Caco-2 (cell line): ENCODE measurements at regions not wholly inside any gene's neighbourhood (a gene's known extent, or its start where the extent isn't known, plus 50 kb on each side); places are given as distances from the start of the nearest gene placed in this dataset.

Source experiments
- BruUV-seq: library from RNA; stranded (reverse); fragments of 400-500 nt; replicated peaks from 2 replicates; lab custom pipeline; 2021; lab: Mats Ljungman, UMichigan
- CTCF ChIA-PET: fragments of 300-600 bp; sonication (Branson Sonifier 250); formaldehyde crosslinking; loops from one replicate; lab custom pipeline; 2022; ENCODE audit warnings: antibody characterized with exemption; lab: Charles Lee
- POLR2A ChIA-PET: fragments of 300-600 bp; sonication (Branson Sonifier 250); formaldehyde crosslinking; loops from one replicate; lab custom pipeline; 2022; ENCODE audit warnings: antibody characterized with exemption; lab: Charles Lee
- DNase-seq, 2 experiments: peaks; one replicate each; pipeline versions ENCODE4 v3.0.0 to v3.0.0-alpha.2; 2020 to 2022
- H3K27me3 ChIP-seq: replicated peaks from 2 replicates; pipeline ENCODE4 v1.6.0; 2011; ENCODE audit warnings: low read length; ENCODE audit not compliant: control insufficient read depth, insufficient read depth
- H3K36me3 ChIP-seq: 2 replicates; pipeline ENCODE4 v1.5.1; 2011; ENCODE audit warnings: low read length; ENCODE audit not compliant: control insufficient read depth, insufficient read depth
- H3K4me1 ChIP-seq: fragments of 250-450 bp; sonication (Bioruptor Pico); 2 replicates; pipeline ENCODE4 v1.5.1; 2020; ENCODE audit warnings: mild to moderate bottlenecking
- H3K4me3 ChIP-seq: 2 replicates; pipeline ENCODE4 v1.5.1; 2011; ENCODE audit warnings: low read depth, mild to moderate bottlenecking, control low read depth, low read length
- H3K9me3 ChIP-seq: fragments of 250-450 bp; sonication (Bioruptor Pico); 2 replicates; pipeline ENCODE4 v1.5.1; 2020; ENCODE audit warnings: mild to moderate bottlenecking, moderate library complexity
- H3K27ac Mint-ChIP-seq: one replicate; pipeline ENCODE4 v1.8.0; 2022; ENCODE audit warnings: mixed read lengths; ENCODE audit not compliant: unreplicated experiment
- H3K27me3 Mint-ChIP-seq: one replicate; pipeline ENCODE4 v1.8.0; 2022; ENCODE audit warnings: mixed read lengths; ENCODE audit not compliant: insufficient read depth, unreplicated experiment
- H3K36me3 Mint-ChIP-seq: one replicate; pipeline ENCODE4 v1.8.0; 2022; ENCODE audit warnings: mild to moderate bottlenecking, mixed read lengths; ENCODE audit not compliant: insufficient read depth, unreplicated experiment
- H3K4me1 Mint-ChIP-seq: one replicate; pipeline ENCODE4 v1.8.0; 2022; ENCODE audit warnings: low read depth, mixed read lengths; ENCODE audit not compliant: unreplicated experiment
- H3K4me3 Mint-ChIP-seq: one replicate; pipeline ENCODE4 v1.8.0; 2022; ENCODE audit warnings: mild to moderate bottlenecking, moderate library complexity, mixed read lengths; ENCODE audit not compliant: unreplicated experiment
- H3K9me3 Mint-ChIP-seq: one replicate; pipeline ENCODE4 v1.8.0; 2022; ENCODE audit warnings: mixed read lengths; ENCODE audit not compliant: unreplicated experiment
- CTCF ChIP-seq, 2 experiments: fragments of 200-600 bp in 1 of 2; IDR thresholded peaks; 1 replicate in 1 of 2; 2 replicates in 1 of 2; pipeline versions ENCODE4 v1.5.1 to v1.8.0; 2011 to 2022; ENCODE audit warnings: antibody characterized with exemption in 1 of 2, control low read depth in 1 of 2, inconsistent platforms in 1 of 2, low read depth in 1 of 2, low read length in 1 of 2, mild to moderate bottlenecking in 1 of 2, moderate library complexity in 1 of 2; ENCODE audit not compliant: insufficient read depth in 1 of 2, severe bottlenecking in 1 of 2, unreplicated experiment in 1 of 2
- intact Hi-C: fragments of 100-400 bp; cut with micrococcal nuclease; formaldehyde crosslinking; loops from one replicate; pipeline ENCODE4 v1.10.0; 2022; ENCODE audit not compliant: unreplicated experiment

- Mint-ChIP-seq H3K36me3 (no peaks in the 10 kb centered on the region), H3K27me3 (no peaks in the 10 kb centered on the region), H3K9me3 (no peaks in the 10 kb centered on the region), H3K4me1 (no peaks in the 10 kb centered on the region), H3K4me3 (no peak overlapping the region), H3K27ac (no peak overlapping the region)
- no peak for DNase-seq
- Histone ChIP-seq H3K4me1 (no peaks in the 10 kb centered on the region), H3K27me3 (no peaks in the 10 kb centered on the region), H3K9me3 (no peaks in the 10 kb centered on the region), H3K4me3 (no peak overlapping the region), H3K36me3 (no peaks in the 10 kb centered on the region)
- no peak for TF ChIP-seq CTCF (IDR thresholded peaks at IDR 0.05; ENCODE audit: insufficient read depth in 1 of 2, low read depth in 1 of 2, low read length in 1 of 2, severe bottlenecking in 1 of 2, unreplicated experiment in 1 of 2)
- CTCF ChIA-PET, result no interaction called here
- POLR2A ChIA-PET, result no interaction called here
- BruUV-seq, result no TSS peak
- intact Hi-C loops, result no loop called here
Measured at GRCh38 chr3:152128356-152128755, 140.4 kb upstream of the MBNL1 start.

DNA sequence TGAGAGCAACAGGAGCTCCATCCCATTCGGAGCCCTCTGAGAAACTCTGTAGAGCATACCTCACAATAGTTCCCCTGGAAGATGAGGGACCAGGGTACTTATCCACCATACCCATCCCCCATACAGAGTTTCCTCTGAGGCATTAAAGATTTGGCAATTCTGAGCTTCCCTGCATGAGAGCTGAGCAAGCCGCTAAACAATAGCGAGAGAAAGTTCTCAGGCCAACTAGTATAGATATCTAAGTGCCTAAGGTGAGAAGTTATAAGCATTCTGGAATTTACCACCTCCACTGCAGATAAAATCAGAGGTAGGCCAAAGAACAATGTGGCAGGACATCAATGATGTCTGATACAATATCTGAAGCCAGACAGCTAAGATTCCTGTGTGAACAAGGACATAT is 129.1 kb upstream of the MBNL1 start:
- Mint-ChIP-seq H3K4me1 (peaks cover 9% of the 10 kb centered on the region), H3K9me3 (no peaks in the 10 kb centered on the region), H3K36me3 (no peaks in the 10 kb centered on the region), H3K27ac (no peak overlapping the region), H3K27me3 (no peaks in the 10 kb centered on the region), H3K4me3 (no peak overlapping the region)
- Histone ChIP-seq H3K27me3 (no peaks in the 10 kb centered on the region), H3K4me1 (no peaks in the 10 kb centered on the region), H3K9me3 (no peaks in the 10 kb centered on the region), H3K4me3 (no peak overlapping the region), H3K36me3 (no peaks in the 10 kb centered on the region)
- BruUV-seq, result no TSS peak
- CTCF ChIA-PET, result no interaction called here
- TF ChIP-seq CTCF (IDR thresholded peaks at IDR 0.05; ENCODE audit: insufficient read depth in 1 of 2, low read depth in 1 of 2, low read length in 1 of 2, severe bottlenecking in 1 of 2, unreplicated experiment in 1 of 2), result no peak
- intact Hi-C loops, result no loop called here
- no peak for DNase-seq
- POLR2A ChIA-PET, result no interaction called here

GRCh38 chr3:152146461-152146860 is 122.3 kb upstream of the MBNL1 start:
- Mint-ChIP-seq H3K4me3 (no peak overlapping the region), H3K9me3 (peaks cover 9% of the 10 kb centered on the region), H3K27ac (no peak overlapping the region), H3K36me3 (no peaks in the 10 kb centered on the region), H3K4me1 (peaks cover 15% of the 10 kb centered on the region), H3K27me3 (no peaks in the 10 kb centered on the region)
- POLR2A ChIA-PET, result no interaction called here
- H3K4me1 ChIP-seq, result no peaks in the 10 kb centered on the region; the same call in 1 of the 2 replicates
- no peaks in the 10 kb centered on the region for H3K27me3 ChIP-seq
- intact Hi-C loops, result no loop called here
- no peak overlapping the region for H3K4me3 ChIP-seq
- no peak for DNase-seq
- H3K9me3 ChIP-seq, result no peaks in the 10 kb centered on the region
- TF ChIP-seq CTCF (IDR thresholded peaks at IDR 0.05; ENCODE audit: insufficient read depth in 1 of 2, low read depth in 1 of 2, low read length in 1 of 2, severe bottlenecking in 1 of 2, unreplicated experiment in 1 of 2), result no peak
- CTCF ChIA-PET, result no interaction called here
- no TSS peak for BruUV-seq
- H3K36me3 ChIP-seq, result no peaks in the 10 kb centered on the region
